GM23338 (cell line): ENCODE measurements at regions not wholly inside any gene's neighbourhood (a gene's known extent, or its start where the extent isn't known, plus 50 kb on each side); places are given as distances from the start of the nearest gene placed in this dataset.

Experiments
- ATAC-seq: fragments of 200-7000 bp; cut with Tn5 transposase; 3 replicates; pipeline ENCODE4 v1.9.1; 2020
- DNase-seq: peaks from one replicate; pipeline ENCODE4 v3.0.0-alpha.2; 2015; ENCODE audit warnings: low spot score
- H2AFZ ChIP-seq: fragments of 200-600 bp; sonication (generic); 2 replicates; pipeline ENCODE4 v1.8.0; 2016; ENCODE audit warnings: antibody characterized with exemption, mild to moderate bottlenecking, moderate library complexity
- H3F3A ChIP-seq: fragments of 200-600 bp; sonication (generic); replicated peaks from 2 replicates; pipeline ENCODE4 v1.8.0; 2017; ENCODE audit warnings: antibody characterized with exemption, mixed run types, low read depth
- H3K27ac ChIP-seq: fragments of 200-600 bp; sonication (generic); 2 replicates; pipeline ENCODE4 v1.6.1; 2016; ENCODE audit warnings: low read depth
- H3K27me3 ChIP-seq: fragments of 200-600 bp; sonication (generic); 2 replicates; pipeline ENCODE4 v1.8.0; 2016; ENCODE audit warnings: mild to moderate bottlenecking, mixed run types, moderate library complexity; ENCODE audit not compliant: insufficient read depth
- H3K36me3 ChIP-seq: fragments of 200-600 bp; sonication (generic); 2 replicates; pipeline ENCODE4 v1.8.0; 2016; ENCODE audit warnings: mild to moderate bottlenecking; ENCODE audit not compliant: insufficient read depth
- H3K4me1 ChIP-seq: fragments of 200-600 bp; sonication (generic); 2 replicates; pipeline ENCODE4 v1.8.0; 2016; ENCODE audit warnings: mild to moderate bottlenecking, moderate library complexity; ENCODE audit not compliant: insufficient read depth
- H3K4me2 ChIP-seq: fragments of 200-600 bp; sonication (generic); 2 replicates; pipeline ENCODE4 v1.7.1; 2017; ENCODE audit warnings: mixed run types
- H3K4me3 ChIP-seq: fragments of 200-600 bp; sonication (generic); 2 replicates; pipeline ENCODE4 v1.6.1; 2016; ENCODE audit warnings: mixed run types
- H3K79me2 ChIP-seq: fragments of 200-600 bp; sonication (generic); replicated peaks from 2 replicates; pipeline ENCODE4 v1.8.0; 2017; ENCODE audit warnings: mild to moderate bottlenecking; ENCODE audit not compliant: insufficient read depth
- H3K9me2 ChIP-seq: fragments of 200-600 bp; sonication (generic); 2 replicates; pipeline ENCODE4 v1.8.0; 2017; ENCODE audit not compliant: insufficient read depth
- H4K20me1 ChIP-seq: fragments of 200-600 bp; sonication (generic); replicated peaks from 2 replicates; pipeline ENCODE4 v1.8.0; 2017; ENCODE audit warnings: mild to moderate bottlenecking; ENCODE audit not compliant: insufficient read depth
- H3K27ac Mint-ChIP-seq: 2 replicates; pipeline ENCODE4 v1.8.0; 2020; ENCODE audit warnings: inconsistent platforms, mild to moderate bottlenecking, moderate library complexity, mixed read lengths
- H3K27me3 Mint-ChIP-seq: 3 replicates; pipeline ENCODE4 v1.8.0; 2022; ENCODE audit warnings: low read depth, mild to moderate bottlenecking, moderate library complexity, mixed read lengths, inconsistent platforms; ENCODE audit not compliant: insufficient read depth, poor library complexity
- H3K36me3 Mint-ChIP-seq: 3 replicates; pipeline ENCODE4 v1.8.0; 2021; ENCODE audit warnings: low read depth, mild to moderate bottlenecking, inconsistent platforms, moderate library complexity, mixed read lengths
- H3K4me1 Mint-ChIP-seq: 3 replicates; pipeline ENCODE4 v1.8.0; 2020; ENCODE audit warnings: mild to moderate bottlenecking, inconsistent platforms, mixed read lengths
- H3K4me3 Mint-ChIP-seq: 3 replicates; pipeline ENCODE4 v1.8.0; 2021; ENCODE audit warnings: moderate library complexity, mild to moderate bottlenecking, inconsistent platforms, mixed read lengths
- H3K9me3 Mint-ChIP-seq: 3 replicates; pipeline ENCODE4 v1.8.0; 2020; ENCODE audit warnings: moderate library complexity, mild to moderate bottlenecking, inconsistent platforms, mixed read lengths
- CREB1 ChIP-seq: fragments of 250-450 bp; sonication (Bioruptor Pico); IDR thresholded peaks from 2 replicates; pipeline ENCODE4 v1.5.0; 2020; ENCODE audit warnings: low read depth, mild to moderate bottlenecking, moderate library complexity
- EZH2 ChIP-seq: fragments of 200-600 bp; sonication (generic); IDR thresholded peaks from one replicate; pipeline ENCODE4 v1.8.0; 2017; ENCODE audit warnings: antibody characterized with exemption, mild to moderate bottlenecking, low read depth; ENCODE audit not compliant: unreplicated experiment
- EZH2phosphoT487 ChIP-seq: fragments of 200-600 bp; sonication (generic); IDR thresholded peaks from one replicate; pipeline ENCODE4 v1.8.1; 2018; ENCODE audit warnings: antibody characterized with exemption; ENCODE audit not compliant: unreplicated experiment
- JUNB ChIP-seq: IDR thresholded peaks from one replicate; pipeline ENCODE4 v1.6.1; 2016; ENCODE audit warnings: antibody characterized with exemption; ENCODE audit not compliant: unreplicated experiment
- NANOG ChIP-seq: IDR thresholded peaks from 2 replicates; pipeline ENCODE4 v1.6.1; 2016; ENCODE audit warnings: antibody characterized with exemption, borderline replicate concordance
- POLR2AphosphoS5 ChIP-seq: IDR thresholded peaks from 2 replicates; pipeline ENCODE4 v1.6.1; 2016; ENCODE audit warnings: antibody characterized with exemption, low read depth
- REST ChIP-seq: IDR thresholded peaks from one replicate; pipeline ENCODE4 v1.6.1; 2018; ENCODE audit warnings: antibody characterized with exemption; ENCODE audit not compliant: unreplicated experiment
- STAT1 ChIP-seq: IDR thresholded peaks from one replicate; pipeline ENCODE4 v1.6.1; 2016; ENCODE audit warnings: antibody characterized with exemption; ENCODE audit not compliant: unreplicated experiment
- ZNF114 ChIP-seq: fragments of 250-450 bp; sonication (Bioruptor Pico); IDR thresholded peaks from 2 replicates; pipeline ENCODE4 v1.5.0; 2020; ENCODE audit warnings: mild to moderate bottlenecking, moderate library complexity
- ZNF331 ChIP-seq: fragments of 250-450 bp; sonication (Bioruptor Pico); IDR thresholded peaks from 2 replicates; pipeline ENCODE4 v1.5.0; 2020; ENCODE audit warnings: low read depth, mild to moderate bottlenecking, moderate library complexity
- TF ChIP-seq, protein P1 (sequence below): fragments of 250-450 bp; sonication (Bioruptor Pico); IDR thresholded peaks from 2 replicates; pipeline ENCODE4 v1.5.0; 2020; ENCODE audit warnings: mild to moderate bottlenecking, moderate library complexity
- TF ChIP-seq, protein P2 (sequence below), 2 experiments: fragments of 200-600 bp in 1 of 2; sonication (generic) in 1 of 2; conservative IDR thresholded peaks; 2 replicates each; pipeline versions ENCODE4 v1.5.1 to v1.6.1; 2016 to 2017; ENCODE audit warnings: antibody characterized with exemption in 2 of 2, low read depth in 2 of 2, mild to moderate bottlenecking in 2 of 2, moderate library complexity in 1 of 2
- TF ChIP-seq, protein P3 (sequence below): IDR thresholded peaks from 2 replicates; pipeline ENCODE4 v1.6.1; 2016; ENCODE audit warnings: antibody characterized with exemption

GRCh38 chr15:20671675-20672074, 130.1 kb upstream of the GOLGA6L6 start:
- TF ChIP-seq JUNB (no peak), REST (no peak), EZH2phosphoT487 (no peak), ZNF331 (no peak), EZH2 (no peak), ZNF114 (CRISPR knock-in tag) (no peak), NANOG (no peak), POLR2AphosphoS5 (no peak), STAT1 (no peak), CREB1 (CRISPR knock-in tag) (no peak)
- TF ChIP-seq, protein P1, sequence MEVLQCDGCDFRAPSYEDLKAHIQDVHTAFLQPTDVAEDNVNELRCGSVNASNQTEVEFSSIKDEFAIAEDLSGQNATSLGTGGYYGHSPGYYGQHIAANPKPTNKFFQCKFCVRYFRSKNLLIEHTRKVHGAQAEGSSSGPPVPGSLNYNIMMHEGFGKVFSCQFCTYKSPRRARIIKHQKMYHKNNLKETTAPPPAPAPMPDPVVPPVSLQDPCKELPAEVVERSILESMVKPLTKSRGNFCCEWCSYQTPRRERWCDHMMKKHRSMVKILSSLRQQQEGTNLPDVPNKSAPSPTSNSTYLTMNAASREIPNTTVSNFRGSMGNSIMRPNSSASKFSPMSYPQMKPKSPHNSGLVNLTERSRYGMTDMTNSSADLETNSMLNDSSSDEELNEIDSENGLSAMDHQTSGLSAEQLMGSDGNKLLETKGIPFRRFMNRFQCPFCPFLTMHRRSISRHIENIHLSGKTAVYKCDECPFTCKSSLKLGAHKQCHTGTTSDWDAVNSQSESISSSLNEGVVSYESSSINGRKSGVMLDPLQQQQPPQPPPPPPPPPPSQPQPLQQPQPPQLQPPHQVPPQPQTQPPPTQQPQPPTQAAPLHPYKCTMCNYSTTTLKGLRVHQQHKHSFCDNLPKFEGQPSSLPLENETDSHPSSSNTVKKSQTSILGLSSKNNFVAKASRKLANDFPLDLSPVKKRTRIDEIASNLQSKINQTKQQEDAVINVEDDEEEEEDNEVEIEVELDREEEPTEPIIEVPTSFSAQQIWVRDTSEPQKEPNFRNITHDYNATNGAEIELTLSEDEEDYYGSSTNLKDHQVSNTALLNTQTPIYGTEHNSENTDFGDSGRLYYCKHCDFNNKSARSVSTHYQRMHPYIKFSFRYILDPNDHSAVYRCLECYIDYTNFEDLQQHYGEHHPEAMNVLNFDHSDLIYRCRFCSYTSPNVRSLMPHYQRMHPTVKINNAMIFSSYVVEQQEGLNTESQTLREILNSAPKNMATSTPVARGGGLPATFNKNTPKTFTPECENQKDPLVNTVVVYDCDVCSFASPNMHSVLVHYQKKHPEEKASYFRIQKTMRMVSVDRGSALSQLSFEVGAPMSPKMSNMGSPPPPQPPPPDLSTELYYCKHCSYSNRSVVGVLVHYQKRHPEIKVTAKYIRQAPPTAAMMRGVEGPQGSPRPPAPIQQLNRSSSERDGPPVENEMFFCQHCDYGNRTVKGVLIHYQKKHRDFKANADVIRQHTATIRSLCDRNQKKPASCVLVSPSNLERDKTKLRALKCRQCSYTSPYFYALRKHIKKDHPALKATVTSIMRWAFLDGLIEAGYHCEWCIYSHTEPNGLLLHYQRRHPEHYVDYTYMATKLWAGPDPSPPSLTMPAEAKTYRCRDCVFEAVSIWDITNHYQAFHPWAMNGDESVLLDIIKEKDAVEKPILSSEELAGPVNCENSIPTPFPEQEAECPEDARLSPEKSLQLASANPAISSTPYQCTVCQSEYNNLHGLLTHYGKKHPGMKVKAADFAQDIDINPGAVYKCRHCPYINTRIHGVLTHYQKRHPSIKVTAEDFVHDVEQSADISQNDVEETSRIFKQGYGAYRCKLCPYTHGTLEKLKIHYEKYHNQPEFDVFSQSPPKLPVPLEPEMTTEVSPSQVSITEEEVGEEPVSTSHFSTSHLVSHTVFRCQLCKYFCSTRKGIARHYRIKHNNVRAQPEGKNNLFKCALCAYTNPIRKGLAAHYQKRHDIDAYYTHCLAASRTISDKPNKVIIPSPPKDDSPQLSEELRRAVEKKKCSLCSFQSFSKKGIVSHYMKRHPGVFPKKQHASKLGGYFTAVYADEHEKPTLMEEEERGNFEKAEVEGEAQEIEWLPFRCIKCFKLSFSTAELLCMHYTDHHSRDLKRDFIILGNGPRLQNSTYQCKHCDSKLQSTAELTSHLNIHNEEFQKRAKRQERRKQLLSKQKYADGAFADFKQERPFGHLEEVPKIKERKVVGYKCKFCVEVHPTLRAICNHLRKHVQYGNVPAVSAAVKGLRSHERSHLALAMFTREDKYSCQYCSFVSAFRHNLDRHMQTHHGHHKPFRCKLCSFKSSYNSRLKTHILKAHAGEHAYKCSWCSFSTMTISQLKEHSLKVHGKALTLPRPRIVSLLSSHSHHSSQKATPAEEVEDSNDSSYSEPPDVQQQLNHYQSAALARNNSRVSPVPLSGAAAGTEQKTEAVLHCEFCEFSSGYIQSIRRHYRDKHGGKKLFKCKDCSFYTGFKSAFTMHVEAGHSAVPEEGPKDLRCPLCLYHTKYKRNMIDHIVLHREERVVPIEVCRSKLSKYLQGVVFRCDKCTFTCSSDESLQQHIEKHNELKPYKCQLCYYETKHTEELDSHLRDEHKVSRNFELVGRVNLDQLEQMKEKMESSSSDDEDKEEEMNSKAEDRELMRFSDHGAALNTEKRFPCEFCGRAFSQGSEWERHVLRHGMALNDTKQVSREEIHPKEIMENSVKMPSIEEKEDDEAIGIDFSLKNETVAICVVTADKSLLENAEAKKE (CRISPR knock-in tag) = no peak
- TF ChIP-seq, protein P2, sequence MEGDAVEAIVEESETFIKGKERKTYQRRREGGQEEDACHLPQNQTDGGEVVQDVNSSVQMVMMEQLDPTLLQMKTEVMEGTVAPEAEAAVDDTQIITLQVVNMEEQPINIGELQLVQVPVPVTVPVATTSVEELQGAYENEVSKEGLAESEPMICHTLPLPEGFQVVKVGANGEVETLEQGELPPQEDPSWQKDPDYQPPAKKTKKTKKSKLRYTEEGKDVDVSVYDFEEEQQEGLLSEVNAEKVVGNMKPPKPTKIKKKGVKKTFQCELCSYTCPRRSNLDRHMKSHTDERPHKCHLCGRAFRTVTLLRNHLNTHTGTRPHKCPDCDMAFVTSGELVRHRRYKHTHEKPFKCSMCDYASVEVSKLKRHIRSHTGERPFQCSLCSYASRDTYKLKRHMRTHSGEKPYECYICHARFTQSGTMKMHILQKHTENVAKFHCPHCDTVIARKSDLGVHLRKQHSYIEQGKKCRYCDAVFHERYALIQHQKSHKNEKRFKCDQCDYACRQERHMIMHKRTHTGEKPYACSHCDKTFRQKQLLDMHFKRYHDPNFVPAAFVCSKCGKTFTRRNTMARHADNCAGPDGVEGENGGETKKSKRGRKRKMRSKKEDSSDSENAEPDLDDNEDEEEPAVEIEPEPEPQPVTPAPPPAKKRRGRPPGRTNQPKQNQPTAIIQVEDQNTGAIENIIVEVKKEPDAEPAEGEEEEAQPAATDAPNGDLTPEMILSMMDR (conservative IDR thresholded peaks at IDR 0.05; ENCODE audit: low read depth in 2 of 2) = no peak
- TF ChIP-seq, protein P3, sequence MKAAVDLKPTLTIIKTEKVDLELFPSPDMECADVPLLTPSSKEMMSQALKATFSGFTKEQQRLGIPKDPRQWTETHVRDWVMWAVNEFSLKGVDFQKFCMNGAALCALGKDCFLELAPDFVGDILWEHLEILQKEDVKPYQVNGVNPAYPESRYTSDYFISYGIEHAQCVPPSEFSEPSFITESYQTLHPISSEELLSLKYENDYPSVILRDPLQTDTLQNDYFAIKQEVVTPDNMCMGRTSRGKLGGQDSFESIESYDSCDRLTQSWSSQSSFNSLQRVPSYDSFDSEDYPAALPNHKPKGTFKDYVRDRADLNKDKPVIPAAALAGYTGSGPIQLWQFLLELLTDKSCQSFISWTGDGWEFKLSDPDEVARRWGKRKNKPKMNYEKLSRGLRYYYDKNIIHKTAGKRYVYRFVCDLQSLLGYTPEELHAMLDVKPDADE = no peak
- Histone ChIP-seq H3K27me3 (no peaks in the 10 kb centered on the region), H3K4me3 (no peak overlapping the region; the same call in 1 of the 2 replicates), H3K9me2 (no peaks in the 10 kb centered on the region), H4K20me1 (no peaks in the 10 kb centered on the region), H2AFZ (no peak overlapping the region), H3K4me2 (no peak overlapping the region), H3F3A (no peaks in the 10 kb centered on the region), H3K4me1 (no peaks in the 10 kb centered on the region), H3K36me3 (peaks cover 14% of the 10 kb centered on the region; the same call in 1 of the 2 replicates), H3K27ac (no peak overlapping the region), H3K79me2 (no peaks in the 10 kb centered on the region)
- Mint-ChIP-seq H3K36me3 (no peaks in the 10 kb centered on the region; the same call in 2 of the 3 replicates), H3K27me3 (no peaks in the 10 kb centered on the region), H3K9me3 (peaks cover 13% of the 10 kb centered on the region), H3K4me3 (no peak overlapping the region), H3K27ac (no peak overlapping the region), H3K4me1 (no peaks in the 10 kb centered on the region)
- no peak for ATAC-seq
- no peak for DNase-seq
